SK-N-SH (cell line): ENCODE measurements at regions not wholly inside any gene's neighbourhood (a gene's known extent, or its start where the extent isn't known, plus 50 kb on each side); places are given as distances from the start of the nearest gene placed in this dataset.

Experiments
- CTCF ChIA-PET: fragments of 300-600, 350-600 bp; formaldehyde crosslinking; extraction: SDS; loops from one replicate; lab custom pipeline; 2021; lab: Yijun Ruan, JAX
- POLR2A ChIA-PET: fragments of 350-600 bp; sonication (Branson Sonifier 250); formaldehyde crosslinking; extraction: SDS; loops from one replicate; lab custom pipeline; 2020; ENCODE audit warnings: antibody characterized with exemption, inconsistent platforms; lab: Yijun Ruan, JAX
- DNase-seq: peaks from one replicate; pipeline ENCODE4 v3.0.0; 2012
- H2AFZ ChIP-seq: fragments of 200-600 bp; sonication (generic); 2 replicates; pipeline ENCODE4 v1.8.1; 2016; ENCODE audit warnings: antibody characterized with exemption, mild to moderate bottlenecking, low read depth
- H3F3A ChIP-seq: fragments of 200-600 bp; sonication (generic); replicated peaks from 2 replicates; pipeline ENCODE3; 2016; ENCODE audit warnings: antibody characterized with exemption, mild to moderate bottlenecking; ENCODE audit not compliant: insufficient read depth
- H3K27ac ChIP-seq, 2 experiments: fragments of 200-500 bp in 1 of 2; fragments of 200-600 bp in 1 of 2; sonication (Bioruptor generic) in 1 of 2; sonication (generic), shearing (Covaris generic) in 1 of 2; 2 replicates each; pipeline versions ENCODE4 v1.5.1 to v1.6.1; 2014 to 2016; ENCODE audit warnings: low read depth in 2 of 2, inconsistent platforms in 1 of 2, low read length in 1 of 2, mild to moderate bottlenecking in 1 of 2, mixed read lengths in 1 of 2
- H3K27me3 ChIP-seq: fragments of 200-600 bp; sonication (generic), shearing (Covaris generic); 2 replicates; pipeline ENCODE4 v1.6.1; 2016; ENCODE audit warnings: mixed run types; ENCODE audit not compliant: insufficient read depth
- H3K36me3 ChIP-seq, 2 experiments: fragments of 200-500 bp in 1 of 2; fragments of 200-600 bp in 1 of 2; sonication (Bioruptor generic) in 1 of 2; sonication (generic) in 1 of 2; replicated peaks in 1 of 2; 2 replicates each; pipeline versions ENCODE3 to v1.5.1; 2014 to 2016; ENCODE audit warnings: low read length in 1 of 2, mild to moderate bottlenecking in 1 of 2; ENCODE audit not compliant: insufficient read depth in 2 of 2, control insufficient read depth in 1 of 2
- H3K4me1 ChIP-seq, 2 experiments: fragments of 200-500 bp in 1 of 2; fragments of 200-600 bp in 1 of 2; sonication (Bioruptor generic) in 1 of 2; sonication (generic), shearing (Covaris generic) in 1 of 2; 2 replicates each; pipeline versions ENCODE4 v1.5.1 to v1.6.1; 2014 to 2016; ENCODE audit warnings: low read depth in 1 of 2, low read length in 1 of 2, mixed run types in 1 of 2; ENCODE audit not compliant: insufficient read depth in 2 of 2, control insufficient read depth in 1 of 2
- H3K4me2 ChIP-seq: fragments of 200-600 bp; sonication (generic), shearing (Covaris generic); 2 replicates; pipeline ENCODE4 v1.6.1; 2017; ENCODE audit warnings: mixed run types
- H3K4me3 ChIP-seq, 2 experiments: fragments of 200-500 bp in 1 of 2; fragments of 200-600 bp in 1 of 2; sonication (Bioruptor generic) in 1 of 2; sonication (generic), shearing (Covaris generic) in 1 of 2; 2 replicates each; pipeline versions ENCODE4 v1.5.1 to v1.8.1; 2014 to 2016; ENCODE audit warnings: low read depth in 2 of 2, inconsistent platforms in 1 of 2, low read length in 1 of 2, mild to moderate bottlenecking in 1 of 2, mixed read lengths in 1 of 2, moderate library complexity in 1 of 2
- H3K79me2 ChIP-seq: fragments of 200-600 bp; sonication (generic); 2 replicates; pipeline ENCODE4 v1.8.1; 2017; ENCODE audit warnings: mild to moderate bottlenecking; ENCODE audit not compliant: insufficient read depth
- H3K9ac ChIP-seq: fragments of 200-600 bp; sonication (generic); 2 replicates; pipeline ENCODE4 v1.6.1; 2017; ENCODE audit warnings: mixed run types
- H3K9me2 ChIP-seq: fragments of 200-600 bp; sonication (generic); 2 replicates; pipeline ENCODE4 v1.6.1; 2017; ENCODE audit warnings: mixed run types
- H3K9me3 ChIP-seq: fragments of 200-600 bp; sonication (generic); 2 replicates; pipeline ENCODE4 v1.6.1; 2017; ENCODE audit warnings: mixed run types, mild to moderate bottlenecking, moderate library complexity
- H4K20me1 ChIP-seq: fragments of 200-600 bp; sonication (generic); 2 replicates; pipeline ENCODE4 v1.6.1; 2017; ENCODE audit warnings: mild to moderate bottlenecking, mixed run types; ENCODE audit not compliant: insufficient read depth
- CHD2 ChIP-seq: fragments of 150-350 bp; IDR thresholded peaks from 2 replicates; pipeline ENCODE4 v1.6.1; 2018; ENCODE audit warnings: low read length; ENCODE audit not compliant: partially characterized antibody
- EP300 ChIP-seq, 2 experiments: IDR thresholded peaks; 2 replicates each; pipeline versions ENCODE4 v1.4.0 to v1.6.1; 2012; ENCODE audit warnings: borderline replicate concordance in 1 of 2, low read depth in 1 of 2, low read length in 1 of 2
- FOSL2 ChIP-seq: IDR thresholded peaks from 2 replicates; pipeline ENCODE4 v1.4.0; 2012; ENCODE audit warnings: low read depth, mild to moderate bottlenecking, moderate library complexity, borderline replicate concordance
- FOXJ3 ChIP-seq: sonication (generic); formaldehyde crosslinking; IDR thresholded peaks from 2 replicates; pipeline ENCODE4 v1.5.1; 2020; ENCODE audit warnings: mild to moderate bottlenecking, missing genetic modification reagents
- FOXM1 ChIP-seq: IDR thresholded peaks from 2 replicates; pipeline ENCODE4 v1.4.0; 2012; ENCODE audit warnings: low read depth, mild to moderate bottlenecking
- GABPA ChIP-seq: IDR thresholded peaks from 2 replicates; pipeline ENCODE4 v1.4.0; 2012; ENCODE audit warnings: low read depth, mild to moderate bottlenecking
- POLR2AphosphoS5 ChIP-seq: IDR thresholded peaks from 2 replicates; pipeline ENCODE4 v1.6.1; 2012; ENCODE audit warnings: low read depth, low read length
- RAD21 ChIP-seq: IDR thresholded peaks from 2 replicates; pipeline ENCODE4 v1.6.1; 2012; ENCODE audit warnings: mild to moderate bottlenecking, low read length
- RFX5 ChIP-seq: IDR thresholded peaks from 2 replicates; pipeline ENCODE4 v1.6.1; 2012; ENCODE audit warnings: mild to moderate bottlenecking, improper control_type of control experiment, low read length
- RXRA ChIP-seq: IDR thresholded peaks from 2 replicates; pipeline ENCODE4 v1.4.0; 2012; ENCODE audit warnings: low read depth, mild to moderate bottlenecking, borderline replicate concordance
- SIN3A ChIP-seq: IDR thresholded peaks from 2 replicates; pipeline ENCODE4 v1.6.1; 2012; ENCODE audit warnings: low read depth, mild to moderate bottlenecking, low read length, moderate library complexity, borderline replicate concordance
- SMC3 ChIP-seq: IDR thresholded peaks from 2 replicates; pipeline ENCODE4 v1.6.1; 2012; ENCODE audit warnings: low read depth, low read length, improper control_type of control experiment
- TEAD4 ChIP-seq: IDR thresholded peaks from 2 replicates; pipeline ENCODE4 v1.4.0; 2012; ENCODE audit warnings: mild to moderate bottlenecking, borderline replicate concordance; ENCODE audit not compliant: insufficient read depth
- WGBS: methylation state at CpG from one replicate; pipeline ENCODE4 v1.1.6; 2017; ENCODE audit warnings: low lambda C conversion rate; 5-methylcytosine and 5-hydroxymethylcytosine counted together
- TF ChIP-seq, protein P1 (sequence below): IDR thresholded peaks from 2 replicates; pipeline ENCODE4 v1.4.0; 2012; ENCODE audit warnings: low read depth
- TF ChIP-seq, protein P2 (sequence below): IDR thresholded peaks from 2 replicates; pipeline ENCODE4 v1.6.1; 2012; ENCODE audit warnings: mild to moderate bottlenecking, low read depth, low read length, moderate library complexity
- TF ChIP-seq, protein P3 (sequence below): fragments of 200-600 bp; sonication (generic); IDR thresholded peaks from 2 replicates; pipeline ENCODE4 v1.6.1; 2017; ENCODE audit warnings: antibody characterized with exemption, mild to moderate bottlenecking, moderate library complexity
- TF ChIP-seq, protein P4 (sequence below): fragments of 150-350 bp; IDR thresholded peaks from 2 replicates; pipeline ENCODE4 v1.6.1; 2017; ENCODE audit warnings: antibody characterized with exemption, low read length, low read depth, borderline replicate concordance
- TF ChIP-seq, protein P5 (sequence below): fragments of 150-350 bp; IDR thresholded peaks from 2 replicates; pipeline ENCODE4 v1.6.1; 2016; ENCODE audit warnings: mild to moderate bottlenecking, low read depth, low read length
- TF ChIP-seq, protein P6 (sequence below): IDR thresholded peaks from 2 replicates; pipeline ENCODE4 v1.4.0; 2012; ENCODE audit warnings: low read depth, borderline replicate concordance

DNA sequence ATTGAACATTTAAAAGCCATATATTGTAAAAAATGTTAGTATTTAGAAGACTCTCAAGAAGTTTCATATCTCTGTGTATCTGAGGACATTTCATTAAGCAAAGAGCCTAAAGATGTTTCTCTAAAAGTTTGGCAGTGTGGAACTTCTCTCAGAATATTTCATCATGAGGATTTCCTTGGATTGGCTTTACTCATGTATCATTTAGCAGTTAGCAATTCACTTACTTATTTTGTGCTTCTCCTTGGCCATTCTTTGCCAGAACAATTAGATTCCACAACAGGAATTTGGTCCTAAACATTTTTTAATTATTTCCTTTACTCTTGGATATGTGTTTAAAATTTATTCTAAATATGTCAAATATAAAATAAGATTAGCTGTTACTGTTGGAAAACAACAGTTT is 345.0 kb upstream of the LRRTM4 start:
- no peak overlapping the region for H3K4me2 ChIP-seq
- H3K9me2 ChIP-seq, result no peaks in the 10 kb centered on the region
- H2AFZ ChIP-seq, result no peak overlapping the region
- H3K36me3 ChIP-seq, result no peaks in the 10 kb centered on the region
- no peak overlapping the region for H3K27ac ChIP-seq
- H3K4me3 ChIP-seq, result no peak overlapping the region
- H3K4me1 ChIP-seq, result no peaks in the 10 kb centered on the region
- no peaks in the 10 kb centered on the region for H4K20me1 ChIP-seq
- TF ChIP-seq SIN3A (no peak), FOXJ3 (CRISPR knock-in tag) (no peak)
- TF ChIP-seq, protein P1, sequence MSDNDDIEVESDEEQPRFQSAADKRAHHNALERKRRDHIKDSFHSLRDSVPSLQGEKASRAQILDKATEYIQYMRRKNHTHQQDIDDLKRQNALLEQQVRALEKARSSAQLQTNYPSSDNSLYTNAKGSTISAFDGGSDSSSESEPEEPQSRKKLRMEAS, result no peak
- TF ChIP-seq, protein P2, sequence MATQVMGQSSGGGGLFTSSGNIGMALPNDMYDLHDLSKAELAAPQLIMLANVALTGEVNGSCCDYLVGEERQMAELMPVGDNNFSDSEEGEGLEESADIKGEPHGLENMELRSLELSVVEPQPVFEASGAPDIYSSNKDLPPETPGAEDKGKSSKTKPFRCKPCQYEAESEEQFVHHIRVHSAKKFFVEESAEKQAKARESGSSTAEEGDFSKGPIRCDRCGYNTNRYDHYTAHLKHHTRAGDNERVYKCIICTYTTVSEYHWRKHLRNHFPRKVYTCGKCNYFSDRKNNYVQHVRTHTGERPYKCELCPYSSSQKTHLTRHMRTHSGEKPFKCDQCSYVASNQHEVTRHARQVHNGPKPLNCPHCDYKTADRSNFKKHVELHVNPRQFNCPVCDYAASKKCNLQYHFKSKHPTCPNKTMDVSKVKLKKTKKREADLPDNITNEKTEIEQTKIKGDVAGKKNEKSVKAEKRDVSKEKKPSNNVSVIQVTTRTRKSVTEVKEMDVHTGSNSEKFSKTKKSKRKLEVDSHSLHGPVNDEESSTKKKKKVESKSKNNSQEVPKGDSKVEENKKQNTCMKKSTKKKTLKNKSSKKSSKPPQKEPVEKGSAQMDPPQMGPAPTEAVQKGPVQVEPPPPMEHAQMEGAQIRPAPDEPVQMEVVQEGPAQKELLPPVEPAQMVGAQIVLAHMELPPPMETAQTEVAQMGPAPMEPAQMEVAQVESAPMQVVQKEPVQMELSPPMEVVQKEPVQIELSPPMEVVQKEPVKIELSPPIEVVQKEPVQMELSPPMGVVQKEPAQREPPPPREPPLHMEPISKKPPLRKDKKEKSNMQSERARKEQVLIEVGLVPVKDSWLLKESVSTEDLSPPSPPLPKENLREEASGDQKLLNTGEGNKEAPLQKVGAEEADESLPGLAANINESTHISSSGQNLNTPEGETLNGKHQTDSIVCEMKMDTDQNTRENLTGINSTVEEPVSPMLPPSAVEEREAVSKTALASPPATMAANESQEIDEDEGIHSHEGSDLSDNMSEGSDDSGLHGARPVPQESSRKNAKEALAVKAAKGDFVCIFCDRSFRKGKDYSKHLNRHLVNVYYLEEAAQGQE, result no peak
- H3F3A ChIP-seq, result no peaks in the 10 kb centered on the region
- H3K27me3 ChIP-seq, result no peaks in the 10 kb centered on the region
- H3K9me3 ChIP-seq, result peaks cover 5% of the 10 kb centered on the region; the same call in 1 of the 2 replicates
- ChIA-PET CTCF (no interaction called here), POLR2A (no interaction called here)
- DNase-seq, result no peak
- H3K9ac ChIP-seq, result no peak overlapping the region
- H3K79me2 ChIP-seq, result no peaks in the 10 kb centered on the region

DNA sequence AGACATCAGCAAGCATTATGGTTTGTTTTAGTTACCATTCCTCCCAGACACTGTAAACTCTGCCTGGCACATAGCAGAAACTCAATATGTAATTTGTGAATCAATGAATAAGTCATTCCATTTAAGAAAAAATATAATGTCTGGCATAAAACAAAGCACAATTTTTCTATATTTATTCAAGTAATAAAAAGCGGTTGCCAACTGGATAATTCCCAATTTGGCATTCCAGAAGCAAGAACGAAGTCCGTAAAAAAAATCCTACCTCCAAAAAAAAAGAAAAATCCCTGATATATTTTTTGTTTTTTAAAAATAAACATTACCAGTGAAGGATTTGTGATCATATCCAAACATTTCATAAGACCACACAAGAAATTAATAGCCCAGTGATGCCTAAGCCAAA is 351.3 kb upstream of the LRRTM4 start:
- Histone ChIP-seq H3F3A (no peaks in the 10 kb centered on the region), H3K4me2 (no peak overlapping the region), H3K27me3 (no peaks in the 10 kb centered on the region), H2AFZ (no peak overlapping the region), H3K4me1 (no peaks in the 10 kb centered on the region), H3K9ac (no peak overlapping the region), H3K36me3 (no peaks in the 10 kb centered on the region), H4K20me1 (no peaks in the 10 kb centered on the region), H3K9me3 (peaks cover 5% of the 10 kb centered on the region; the same call in 1 of the 2 replicates), H3K79me2 (no peaks in the 10 kb centered on the region), H3K27ac (no peak overlapping the region), H3K4me3 (no peak overlapping the region), H3K9me2 (no peaks in the 10 kb centered on the region; the same call in 1 of the 2 replicates)
- CTCF ChIA-PET, result no interaction called here
- POLR2A ChIA-PET, result no interaction called here
- no peak for DNase-seq
- WGBS, result 55% methylated on average over 3 of the region's 3 CpGs
- TF ChIP-seq, protein P3, sequence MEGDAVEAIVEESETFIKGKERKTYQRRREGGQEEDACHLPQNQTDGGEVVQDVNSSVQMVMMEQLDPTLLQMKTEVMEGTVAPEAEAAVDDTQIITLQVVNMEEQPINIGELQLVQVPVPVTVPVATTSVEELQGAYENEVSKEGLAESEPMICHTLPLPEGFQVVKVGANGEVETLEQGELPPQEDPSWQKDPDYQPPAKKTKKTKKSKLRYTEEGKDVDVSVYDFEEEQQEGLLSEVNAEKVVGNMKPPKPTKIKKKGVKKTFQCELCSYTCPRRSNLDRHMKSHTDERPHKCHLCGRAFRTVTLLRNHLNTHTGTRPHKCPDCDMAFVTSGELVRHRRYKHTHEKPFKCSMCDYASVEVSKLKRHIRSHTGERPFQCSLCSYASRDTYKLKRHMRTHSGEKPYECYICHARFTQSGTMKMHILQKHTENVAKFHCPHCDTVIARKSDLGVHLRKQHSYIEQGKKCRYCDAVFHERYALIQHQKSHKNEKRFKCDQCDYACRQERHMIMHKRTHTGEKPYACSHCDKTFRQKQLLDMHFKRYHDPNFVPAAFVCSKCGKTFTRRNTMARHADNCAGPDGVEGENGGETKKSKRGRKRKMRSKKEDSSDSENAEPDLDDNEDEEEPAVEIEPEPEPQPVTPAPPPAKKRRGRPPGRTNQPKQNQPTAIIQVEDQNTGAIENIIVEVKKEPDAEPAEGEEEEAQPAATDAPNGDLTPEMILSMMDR, result no peak
- TF ChIP-seq POLR2AphosphoS5 (no peak), FOXM1 (no peak), RXRA (no peak), CHD2 (no peak), FOSL2 (no peak), RFX5 (no peak), TEAD4 (no peak), RAD21 (no peak), EP300 (IDR thresholded peaks at IDR 0.05; ENCODE audit: borderline replicate concordance in 1 of 2, low read depth in 1 of 2, low read length in 1 of 2) (no peak), SMC3 (no peak), GABPA (no peak)
- TF ChIP-seq, protein P4, sequence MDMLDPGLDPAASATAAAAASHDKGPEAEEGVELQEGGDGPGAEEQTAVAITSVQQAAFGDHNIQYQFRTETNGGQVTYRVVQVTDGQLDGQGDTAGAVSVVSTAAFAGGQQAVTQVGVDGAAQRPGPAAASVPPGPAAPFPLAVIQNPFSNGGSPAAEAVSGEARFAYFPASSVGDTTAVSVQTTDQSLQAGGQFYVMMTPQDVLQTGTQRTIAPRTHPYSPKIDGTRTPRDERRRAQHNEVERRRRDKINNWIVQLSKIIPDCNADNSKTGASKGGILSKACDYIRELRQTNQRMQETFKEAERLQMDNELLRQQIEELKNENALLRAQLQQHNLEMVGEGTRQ, result no peak
- TF ChIP-seq, protein P5, sequence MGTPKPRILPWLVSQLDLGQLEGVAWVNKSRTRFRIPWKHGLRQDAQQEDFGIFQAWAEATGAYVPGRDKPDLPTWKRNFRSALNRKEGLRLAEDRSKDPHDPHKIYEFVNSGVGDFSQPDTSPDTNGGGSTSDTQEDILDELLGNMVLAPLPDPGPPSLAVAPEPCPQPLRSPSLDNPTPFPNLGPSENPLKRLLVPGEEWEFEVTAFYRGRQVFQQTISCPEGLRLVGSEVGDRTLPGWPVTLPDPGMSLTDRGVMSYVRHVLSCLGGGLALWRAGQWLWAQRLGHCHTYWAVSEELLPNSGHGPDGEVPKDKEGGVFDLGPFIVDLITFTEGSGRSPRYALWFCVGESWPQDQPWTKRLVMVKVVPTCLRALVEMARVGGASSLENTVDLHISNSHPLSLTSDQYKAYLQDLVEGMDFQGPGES, result no peak
- TF ChIP-seq, protein P6, sequence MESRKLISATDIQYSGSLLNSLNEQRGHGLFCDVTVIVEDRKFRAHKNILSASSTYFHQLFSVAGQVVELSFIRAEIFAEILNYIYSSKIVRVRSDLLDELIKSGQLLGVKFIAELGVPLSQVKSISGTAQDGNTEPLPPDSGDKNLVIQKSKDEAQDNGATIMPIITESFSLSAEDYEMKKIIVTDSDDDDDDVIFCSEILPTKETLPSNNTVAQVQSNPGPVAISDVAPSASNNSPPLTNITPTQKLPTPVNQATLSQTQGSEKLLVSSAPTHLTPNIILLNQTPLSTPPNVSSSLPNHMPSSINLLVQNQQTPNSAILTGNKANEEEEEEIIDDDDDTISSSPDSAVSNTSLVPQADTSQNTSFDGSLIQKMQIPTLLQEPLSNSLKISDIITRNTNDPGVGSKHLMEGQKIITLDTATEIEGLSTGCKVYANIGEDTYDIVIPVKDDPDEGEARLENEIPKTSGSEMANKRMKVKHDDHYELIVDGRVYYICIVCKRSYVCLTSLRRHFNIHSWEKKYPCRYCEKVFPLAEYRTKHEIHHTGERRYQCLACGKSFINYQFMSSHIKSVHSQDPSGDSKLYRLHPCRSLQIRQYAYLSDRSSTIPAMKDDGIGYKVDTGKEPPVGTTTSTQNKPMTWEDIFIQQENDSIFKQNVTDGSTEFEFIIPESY, result no peak
